ENCODE measurements at regions not wholly inside any gene's neighbourhood (a gene's known extent, or its start where the extent isn't known, plus 50 kb on each side); places are given as distances from the start of the nearest gene placed in this dataset.

DNA sequence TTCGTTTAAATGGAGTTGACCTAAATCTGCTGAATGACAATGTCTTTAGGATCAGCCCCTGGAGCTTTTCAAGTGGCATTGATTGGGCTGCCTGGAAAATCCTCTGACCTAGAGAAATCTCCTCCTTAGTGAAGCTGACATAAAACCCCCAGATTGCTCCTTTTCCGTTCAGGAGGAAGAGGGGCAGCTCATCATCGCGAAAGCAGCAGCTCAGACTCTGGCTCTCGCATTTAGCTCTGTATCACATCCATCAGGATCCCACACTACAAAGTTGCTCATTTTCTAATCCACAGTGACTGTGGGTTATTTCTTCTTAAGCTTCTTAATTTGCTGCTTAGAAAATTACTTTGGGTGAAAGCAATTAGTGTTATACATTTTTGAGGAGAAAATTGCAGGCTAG lies 373.7 kb downstream of the ENC1 start:
- no peaks in the 10 kb centered on the region for H3K27me3 Mint-ChIP-seq (ENCODE audit: insufficient read depth, unreplicated experiment)
- CTCF ChIA-PET = no interaction called here
- Histone ChIP-seq H3K4me1 (peaks cover 6% of the 10 kb centered on the region), H3K4me3 (ENCODE audit: low read depth, low read length) (no peak overlapping the region), H3K36me3 (ENCODE audit: control insufficient read depth, insufficient read depth, low read length) (no peaks in the 10 kb centered on the region), H3K9me3 (no peaks in the 10 kb centered on the region), H3K27me3 (replicated peaks; ENCODE audit: control insufficient read depth, insufficient read depth, low read length) (no peaks in the 10 kb centered on the region)
- DNase-seq = no peak
- peaks cover 12% of the 10 kb centered on the region for H3K4me1 Mint-ChIP-seq (ENCODE audit: low read depth, unreplicated experiment)
- H3K27ac Mint-ChIP-seq (ENCODE audit: unreplicated experiment) = no peak overlapping the region
- TF ChIP-seq, protein P1, sequence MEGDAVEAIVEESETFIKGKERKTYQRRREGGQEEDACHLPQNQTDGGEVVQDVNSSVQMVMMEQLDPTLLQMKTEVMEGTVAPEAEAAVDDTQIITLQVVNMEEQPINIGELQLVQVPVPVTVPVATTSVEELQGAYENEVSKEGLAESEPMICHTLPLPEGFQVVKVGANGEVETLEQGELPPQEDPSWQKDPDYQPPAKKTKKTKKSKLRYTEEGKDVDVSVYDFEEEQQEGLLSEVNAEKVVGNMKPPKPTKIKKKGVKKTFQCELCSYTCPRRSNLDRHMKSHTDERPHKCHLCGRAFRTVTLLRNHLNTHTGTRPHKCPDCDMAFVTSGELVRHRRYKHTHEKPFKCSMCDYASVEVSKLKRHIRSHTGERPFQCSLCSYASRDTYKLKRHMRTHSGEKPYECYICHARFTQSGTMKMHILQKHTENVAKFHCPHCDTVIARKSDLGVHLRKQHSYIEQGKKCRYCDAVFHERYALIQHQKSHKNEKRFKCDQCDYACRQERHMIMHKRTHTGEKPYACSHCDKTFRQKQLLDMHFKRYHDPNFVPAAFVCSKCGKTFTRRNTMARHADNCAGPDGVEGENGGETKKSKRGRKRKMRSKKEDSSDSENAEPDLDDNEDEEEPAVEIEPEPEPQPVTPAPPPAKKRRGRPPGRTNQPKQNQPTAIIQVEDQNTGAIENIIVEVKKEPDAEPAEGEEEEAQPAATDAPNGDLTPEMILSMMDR (IDR thresholded peaks at IDR 0.05; ENCODE audit: insufficient read depth in 1 of 2, low read depth in 1 of 2, low read length in 1 of 2, severe bottlenecking in 1 of 2, unreplicated experiment in 1 of 2) = no peak
- H3K9me3 Mint-ChIP-seq (ENCODE audit: unreplicated experiment) = peaks cover 10% of the 10 kb centered on the region
- BruUV-seq (replicated peaks) = no TSS peak
- H3K4me3 Mint-ChIP-seq (ENCODE audit: unreplicated experiment) = no peak overlapping the region
- intact Hi-C loops (cut with micrococcal nuclease; ENCODE audit: unreplicated experiment) = no loop called here
- no peaks in the 10 kb centered on the region for H3K36me3 Mint-ChIP-seq (ENCODE audit: insufficient read depth, unreplicated experiment)
- POLR2A ChIA-PET = no interaction called here

DNA sequence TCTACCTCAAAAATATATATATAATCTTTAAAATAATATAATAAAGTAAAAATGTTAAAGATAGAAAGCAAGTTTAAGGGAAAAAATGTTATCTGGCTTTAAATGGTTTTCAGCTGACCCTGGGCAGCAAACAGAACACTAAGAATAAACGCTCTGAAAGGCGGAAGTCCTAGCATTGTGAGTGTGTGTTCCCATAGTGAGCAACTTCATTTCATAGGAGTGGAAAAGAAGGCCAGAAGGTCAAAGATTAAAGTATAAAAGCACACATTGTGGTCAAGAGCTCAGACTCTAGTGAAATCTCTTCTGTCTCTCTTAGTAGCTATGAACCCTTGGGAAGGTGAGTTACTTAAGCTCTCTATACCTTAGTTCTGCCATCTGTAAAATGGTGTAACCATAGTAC lies 374.4 kb downstream of the ENC1 start:
- no peak for DNase-seq
- no TSS peak for BruUV-seq (replicated peaks)
- CTCF ChIA-PET = no interaction called here
- Mint-ChIP-seq H3K27me3 (ENCODE audit: insufficient read depth, unreplicated experiment) (no peaks in the 10 kb centered on the region), H3K27ac (ENCODE audit: unreplicated experiment) (no peak overlapping the region), H3K4me3 (ENCODE audit: unreplicated experiment) (no peak overlapping the region), H3K9me3 (ENCODE audit: unreplicated experiment) (peaks cover 10% of the 10 kb centered on the region), H3K4me1 (ENCODE audit: low read depth, unreplicated experiment) (peaks cover 7% of the 10 kb centered on the region), H3K36me3 (ENCODE audit: insufficient read depth, unreplicated experiment) (no peaks in the 10 kb centered on the region)
- no peak overlapping the region for H3K4me3 ChIP-seq (ENCODE audit: low read depth, low read length)
- H3K36me3 ChIP-seq (ENCODE audit: control insufficient read depth, insufficient read depth, low read length) = no peaks in the 10 kb centered on the region
- no peaks in the 10 kb centered on the region; the same call in 1 of the 2 replicates for H3K4me1 ChIP-seq
- intact Hi-C loops (cut with micrococcal nuclease; ENCODE audit: unreplicated experiment) = no loop called here
- TF ChIP-seq, protein P1 (IDR thresholded peaks at IDR 0.05; ENCODE audit: insufficient read depth in 1 of 2, low read depth in 1 of 2, low read length in 1 of 2, severe bottlenecking in 1 of 2, unreplicated experiment in 1 of 2) = no peak
- H3K9me3 ChIP-seq = no peaks in the 10 kb centered on the region
- POLR2A ChIA-PET = no interaction called here
- H3K27me3 ChIP-seq (replicated peaks; ENCODE audit: control insufficient read depth, insufficient read depth, low read length) = no peaks in the 10 kb centered on the region

- H3K4me1 Mint-ChIP-seq (ENCODE audit: low read depth, unreplicated experiment) = peaks cover 6% of the 10 kb centered on the region
- POLR2A ChIA-PET = no interaction called here
- no TSS peak for BruUV-seq (replicated peaks)
Measured at GRCh38 chr5:74262544-74263207, 377.9 kb downstream of the ENC1 start.

More at GRCh38 chr5:74262544-74263207, 377.9 kb downstream of the ENC1 start:
- CTCF ChIA-PET = no interaction called here
- no peaks in the 10 kb centered on the region for H3K27me3 ChIP-seq (replicated peaks; ENCODE audit: control insufficient read depth, insufficient read depth, low read length)
- no peak for DNase-seq
- H3K36me3 ChIP-seq (ENCODE audit: control insufficient read depth, insufficient read depth, low read length) = no peaks in the 10 kb centered on the region
- Mint-ChIP-seq H3K9me3 (ENCODE audit: unreplicated experiment) (no peaks in the 10 kb centered on the region), H3K4me3 (ENCODE audit: unreplicated experiment) (no peak overlapping the region), H3K36me3 (ENCODE audit: insufficient read depth, unreplicated experiment) (no peaks in the 10 kb centered on the region), H3K27me3 (ENCODE audit: insufficient read depth, unreplicated experiment) (no peaks in the 10 kb centered on the region), H3K27ac (ENCODE audit: unreplicated experiment) (no peak overlapping the region)
- intact Hi-C loops (cut with micrococcal nuclease; ENCODE audit: unreplicated experiment) = no loop called here
- no peaks in the 10 kb centered on the region for H3K9me3 ChIP-seq
- peaks cover 8% of the 10 kb centered on the region for H3K4me1 ChIP-seq
- TF ChIP-seq, protein P1 (IDR thresholded peaks at IDR 0.05; ENCODE audit: insufficient read depth in 1 of 2, low read depth in 1 of 2, low read length in 1 of 2, severe bottlenecking in 1 of 2, unreplicated experiment in 1 of 2) = no peak
- no peak overlapping the region for H3K4me3 ChIP-seq (ENCODE audit: low read depth, low read length)
